ENCODE measurements at regions not wholly inside any gene's neighbourhood (a gene's known extent, or its start where the extent isn't known, plus 50 kb on each side); places are given as distances from the start of the nearest gene placed in this dataset.

- no peak for TF ChIP-seq CTCF (IDR thresholded peaks at IDR 0.05 in 8 of 11, conservative IDR thresholded peaks at IDR 0.05 in 3 of 11)
- TF ChIP-seq POLR2A (IDR thresholded peaks at IDR 0.05), result no peak
Measured at GRCh38 chr1:58266242-58266641, 280.3 kb downstream of the OMA1 start.

Data from spleen (tissue), 7 donors.